Smooth muscle cell (in vitro differentiated cells): ENCODE measurements at regions not wholly inside any gene's neighbourhood (a gene's known extent, or its start where the extent isn't known, plus 50 kb on each side); places are given as distances from the start of the nearest gene placed in this dataset.

ENCODE experiments used
- DNase-seq: peaks from one replicate; lab custom pipeline; 2025; ENCODE audit not compliant: unreplicated experiment; lab: John Stamatoyannopoulos, UW
- H2AFZ ChIP-seq: fragments of 200-600 bp; sonication (generic); 2 replicates; pipeline ENCODE4 v1.6.0; 2016; ENCODE audit warnings: antibody characterized with exemption, low read depth, mild to moderate bottlenecking
- H3F3A ChIP-seq: fragments of 200-600 bp; sonication (generic); 2 replicates; pipeline ENCODE4 v1.6.0; 2017; ENCODE audit warnings: antibody characterized with exemption, low read depth
- H3K27ac ChIP-seq: fragments of 200-600 bp; sonication (generic); 2 replicates; pipeline ENCODE4 v1.5.1; 2016; ENCODE audit warnings: low read depth, mild to moderate bottlenecking
- H3K27me3 ChIP-seq: fragments of 200-600 bp; sonication (generic); 2 replicates; pipeline ENCODE4 v1.6.1; 2016; ENCODE audit warnings: low read depth, mild to moderate bottlenecking
- H3K36me3 ChIP-seq: fragments of 200-600 bp; sonication (generic); 2 replicates; pipeline ENCODE4 v1.5.1; 2016; ENCODE audit warnings: low read depth
- H3K4me1 ChIP-seq: fragments of 200-600 bp; sonication (generic); 2 replicates; pipeline ENCODE4 v1.5.1; 2016; ENCODE audit warnings: low read depth
- H3K4me2 ChIP-seq: fragments of 200-600 bp; sonication (generic); 2 replicates; pipeline ENCODE4 v1.6.0; 2016; ENCODE audit warnings: mild to moderate bottlenecking
- H3K4me3 ChIP-seq: fragments of 200-600 bp; sonication (generic); 2 replicates; pipeline ENCODE4 v1.5.1; 2016; ENCODE audit warnings: mild to moderate bottlenecking
- H3K79me2 ChIP-seq: fragments of 200-600 bp; sonication (generic); 2 replicates; pipeline ENCODE4 v1.6.0; 2016; ENCODE audit warnings: low read depth, mild to moderate bottlenecking
- H3K9ac ChIP-seq: fragments of 200-600 bp; sonication (generic); 2 replicates; pipeline ENCODE4 v1.6.0; 2016; ENCODE audit warnings: low read depth
- H3K9me3 ChIP-seq: fragments of 200-600 bp; sonication (generic); replicated peaks from 2 replicates; pipeline ENCODE4 v1.5.1; 2016; ENCODE audit warnings: low read depth
- H4K20me1 ChIP-seq: fragments of 200-600 bp; sonication (generic); 2 replicates; pipeline ENCODE4 v1.6.0; 2016; ENCODE audit warnings: low read depth
- whole genome bisulfite sequencing: methylation state at CpG from one replicate; pipeline ENCODE4 v1.1.7; 2016; ENCODE audit warnings: low lambda C conversion rate; 5-methylcytosine and 5-hydroxymethylcytosine counted together
- TF ChIP-seq, protein P1 (sequence below): fragments of 200-600 bp; sonication (generic); IDR thresholded peaks from 2 replicates; pipeline ENCODE4 v1.5.1; 2017; ENCODE audit warnings: borderline replicate concordance, mild to moderate bottlenecking, antibody characterized with exemption; ENCODE audit not compliant: insufficient read depth, poor library complexity, severe bottlenecking

DNA sequence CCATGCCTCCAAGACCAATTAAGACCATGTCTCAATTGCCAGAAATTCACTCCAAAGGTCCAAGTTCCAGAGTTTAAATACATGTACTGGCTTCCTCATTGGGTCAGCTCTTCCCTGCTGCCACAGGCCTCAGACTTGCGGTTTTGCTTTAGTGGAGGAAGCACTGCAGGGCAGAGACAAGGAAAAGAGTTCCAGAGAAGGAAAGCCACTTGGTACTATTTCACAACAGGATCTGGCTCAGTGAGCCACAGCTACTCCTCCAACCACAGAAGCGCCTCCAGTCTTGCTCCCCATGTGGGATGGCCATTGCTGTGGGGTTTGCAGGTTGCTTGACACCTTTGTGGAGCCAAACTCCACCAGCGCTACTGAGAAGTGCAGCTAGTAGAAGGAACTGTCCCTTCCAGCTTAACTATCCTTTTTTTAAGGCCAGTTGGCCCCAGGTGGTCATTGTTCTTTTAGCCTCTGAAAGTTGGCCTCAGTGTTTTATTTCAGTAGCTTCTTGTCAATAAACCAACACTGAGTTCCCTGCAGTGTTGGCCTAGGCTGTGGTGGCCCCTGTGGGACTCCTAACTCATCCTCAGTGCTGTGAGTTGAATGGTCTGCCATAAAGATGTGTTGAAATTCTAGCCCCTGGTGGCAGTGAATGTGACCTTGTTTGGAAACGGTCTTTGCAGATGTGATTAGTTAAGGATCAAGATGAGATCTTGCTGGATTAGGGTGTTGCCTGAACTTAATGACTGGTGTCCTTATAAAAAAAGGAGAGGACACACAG, 93.7 kb upstream of the DAP start:
- H3K9me3 ChIP-seq = no peaks in the 10 kb centered on the region
- no peak for DNase-seq
- no peaks in the 10 kb centered on the region for H3K36me3 ChIP-seq
- peaks cover 19% of the 10 kb centered on the region for H3K4me1 ChIP-seq
- H3K27me3 ChIP-seq = no peaks in the 10 kb centered on the region
- no peaks in the 10 kb centered on the region for H4K20me1 ChIP-seq
- H3K4me2 ChIP-seq = no peak overlapping the region
- H3K79me2 ChIP-seq = no peaks in the 10 kb centered on the region
- H2AFZ ChIP-seq = no peak overlapping the region
- TF ChIP-seq, protein P1, sequence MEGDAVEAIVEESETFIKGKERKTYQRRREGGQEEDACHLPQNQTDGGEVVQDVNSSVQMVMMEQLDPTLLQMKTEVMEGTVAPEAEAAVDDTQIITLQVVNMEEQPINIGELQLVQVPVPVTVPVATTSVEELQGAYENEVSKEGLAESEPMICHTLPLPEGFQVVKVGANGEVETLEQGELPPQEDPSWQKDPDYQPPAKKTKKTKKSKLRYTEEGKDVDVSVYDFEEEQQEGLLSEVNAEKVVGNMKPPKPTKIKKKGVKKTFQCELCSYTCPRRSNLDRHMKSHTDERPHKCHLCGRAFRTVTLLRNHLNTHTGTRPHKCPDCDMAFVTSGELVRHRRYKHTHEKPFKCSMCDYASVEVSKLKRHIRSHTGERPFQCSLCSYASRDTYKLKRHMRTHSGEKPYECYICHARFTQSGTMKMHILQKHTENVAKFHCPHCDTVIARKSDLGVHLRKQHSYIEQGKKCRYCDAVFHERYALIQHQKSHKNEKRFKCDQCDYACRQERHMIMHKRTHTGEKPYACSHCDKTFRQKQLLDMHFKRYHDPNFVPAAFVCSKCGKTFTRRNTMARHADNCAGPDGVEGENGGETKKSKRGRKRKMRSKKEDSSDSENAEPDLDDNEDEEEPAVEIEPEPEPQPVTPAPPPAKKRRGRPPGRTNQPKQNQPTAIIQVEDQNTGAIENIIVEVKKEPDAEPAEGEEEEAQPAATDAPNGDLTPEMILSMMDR = no peak
- no peak overlapping the region for H3K4me3 ChIP-seq
- WGBS = 74% methylated on average over 4 of the region's 4 CpGs
- H3K27ac ChIP-seq = no peak overlapping the region
- H3F3A ChIP-seq = no peaks in the 10 kb centered on the region
- H3K9ac ChIP-seq = no peak overlapping the region

DNA sequence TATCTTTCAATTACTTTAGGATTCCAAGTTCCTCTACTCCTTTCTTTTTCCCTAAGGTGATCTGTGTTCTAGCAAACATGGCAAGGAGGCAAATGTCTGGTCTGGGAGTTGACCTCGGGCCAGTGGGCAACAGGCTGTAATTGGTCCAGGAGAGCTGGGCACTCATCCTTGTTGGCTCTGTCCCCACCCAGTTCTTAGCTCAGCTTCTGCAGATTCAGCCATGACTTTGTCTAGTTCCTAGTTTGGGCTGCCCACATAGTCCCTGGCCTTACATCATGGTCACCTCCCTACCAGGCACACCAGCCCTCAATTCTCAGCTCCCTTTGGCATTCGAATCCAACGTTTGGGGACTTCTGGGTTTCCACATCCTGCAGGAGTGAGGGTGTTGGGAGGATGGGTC, 92.1 kb upstream of the DAP start:
- 85% methylated on average over 3 of the region's 3 CpGs for WGBS
- Histone ChIP-seq H3K4me3 (no peak overlapping the region), H3K27me3 (no peaks in the 10 kb centered on the region), H3K4me1 (peaks cover 19% of the 10 kb centered on the region), H3K36me3 (no peaks in the 10 kb centered on the region), H3K79me2 (no peaks in the 10 kb centered on the region), H4K20me1 (no peaks in the 10 kb centered on the region), H3K9ac (no peak overlapping the region), H3K9me3 (no peaks in the 10 kb centered on the region), H3F3A (no peaks in the 10 kb centered on the region), H3K27ac (no peak overlapping the region), H2AFZ (no peak overlapping the region), H3K4me2 (no peak overlapping the region)
- DNase-seq = no peak
- TF ChIP-seq, protein P1 = no peak

GRCh38 chr5:10849278-10849677, 88.2 kb upstream of the DAP start:
- Histone ChIP-seq H3K36me3 (no peaks in the 10 kb centered on the region), H3K4me2 (no peak overlapping the region), H3K9ac (no peak overlapping the region), H3F3A (no peaks in the 10 kb centered on the region), H3K9me3 (no peaks in the 10 kb centered on the region), H4K20me1 (no peaks in the 10 kb centered on the region), H2AFZ (no peak overlapping the region), H3K27ac (no peak overlapping the region), H3K4me1 (no peaks in the 10 kb centered on the region), H3K27me3 (no peaks in the 10 kb centered on the region), H3K4me3 (no peak overlapping the region), H3K79me2 (no peaks in the 10 kb centered on the region)
- TF ChIP-seq, protein P1 = no peak
- DNase-seq = no peak
- 76% methylated on average over 5 of the region's 5 CpGs for WGBS

- Histone ChIP-seq H3K36me3 (no peaks in the 10 kb centered on the region), H3K79me2 (no peaks in the 10 kb centered on the region), H3K4me1 (no peaks in the 10 kb centered on the region), H3K4me2 (no peak overlapping the region), H3F3A (no peaks in the 10 kb centered on the region), H3K27me3 (no peaks in the 10 kb centered on the region), H2AFZ (no peak overlapping the region), H3K27ac (no peak overlapping the region), H4K20me1 (no peaks in the 10 kb centered on the region), H3K4me3 (no peak overlapping the region), H3K9ac (no peak overlapping the region), H3K9me3 (no peaks in the 10 kb centered on the region)
- 76% methylated on average over 4 of the region's 4 CpGs for WGBS
- no peak for DNase-seq
- TF ChIP-seq, protein P1 = no peak
Observed at GRCh38 chr5:10844016-10844415, 83.0 kb upstream of the DAP start.
